GM12878 (cell line): ENCODE measurements at regions not wholly inside any gene's neighbourhood (a gene's known extent, or its start where the extent isn't known, plus 50 kb on each side); places are given as distances from the start of the nearest gene placed in this dataset.

Source experiments
- ATAC-seq: fragments of 200-7000 bp; cut with Tn5 transposase; 3 replicates; pipeline ENCODE4 v1.9.1; 2020; ENCODE audit warnings: mild to moderate bottlenecking, moderate library complexity
- BruUV-seq: library from RNA; stranded (reverse); fragments of 400-500 nt; replicated peaks from 2 replicates; lab custom pipeline; 2021; lab: Mats Ljungman, UMichigan
- CTCF ChIA-PET: fragments of 300-600 bp; sonication (Branson Sonifier 250); formaldehyde crosslinking; extraction: SDS; loops from one replicate; lab custom pipeline; 2021; ENCODE audit warnings: inconsistent platforms; lab: Yijun Ruan, JAX
- POLR2A ChIA-PET: fragments of 350-600 bp; formaldehyde crosslinking; extraction: SDS; loops from one replicate; lab custom pipeline; 2021; ENCODE audit warnings: inconsistent platforms; lab: Charles Lee
- RAD21 ChIA-PET: fragments of 300-600 bp; sonication (Branson Sonifier 250); formaldehyde crosslinking; loops from one replicate; lab custom pipeline; 2023; ENCODE audit warnings: antibody characterized with exemption; ENCODE audit not compliant: unreplicated experiment; lab: Charles Lee
- SMC1A ChIA-PET: fragments of 300-600 bp; sonication (Branson Sonifier 250); formaldehyde crosslinking; loops from one replicate; lab custom pipeline; 2023; ENCODE audit not compliant: unreplicated experiment, uncharacterized antibody; lab: Charles Lee
- DNase-seq: peaks from one replicate; pipeline ENCODE4 v3.0.0-alpha.2; 2011; ENCODE audit warnings: low read depth, low spot score
- FAIRE-seq: peaks from 3 replicates; lab custom pipeline; 2011; peaks lifted over from hg19 to GRCh38; lab: Jason Lieb, UNC
- H2AFZ ChIP-seq: 2 replicates; pipeline ENCODE4 v1.6.0; 2011; ENCODE audit warnings: low read depth, low read length, control low read depth; ENCODE audit not compliant: control insufficient read depth
- H3K27ac ChIP-seq: 2 replicates; pipeline ENCODE4 v1.5.1; 2011; ENCODE audit warnings: control low read depth; ENCODE audit not compliant: control insufficient read depth, insufficient read depth
- H3K27me3 ChIP-seq, 2 experiments: replicated peaks in 1 of 2; 2 replicates each; pipeline versions ENCODE4 v1.6.0 to v1.6.1; 2011; ENCODE audit warnings: low read length in 1 of 2; ENCODE audit not compliant: control insufficient read depth in 2 of 2, insufficient read depth in 2 of 2
- H3K36me3 ChIP-seq, 2 experiments: 2 replicates each; pipeline ENCODE4 v1.5.1; 2011; ENCODE audit warnings: low read length in 1 of 2; ENCODE audit not compliant: control insufficient read depth in 2 of 2, insufficient read depth in 2 of 2
- H3K4me1 ChIP-seq: 2 replicates; pipeline ENCODE4 v1.6.1; 2011; ENCODE audit warnings: mild to moderate bottlenecking, low read length, moderate library complexity, mixed read lengths; ENCODE audit not compliant: control insufficient read depth, insufficient read depth
- H3K4me2 ChIP-seq: 2 replicates; pipeline ENCODE4 v1.6.0; 2011; ENCODE audit warnings: control low read depth; ENCODE audit not compliant: control insufficient read depth, insufficient read depth
- H3K4me3 ChIP-seq: fragments of 200-600 bp; sonication (generic); 2 replicates; pipeline ENCODE4 v1.5.1; 2016
- H3K79me2 ChIP-seq: 2 replicates; pipeline ENCODE4 v1.6.0; 2011; ENCODE audit warnings: low read length; ENCODE audit not compliant: control insufficient read depth, insufficient read depth
- H3K9ac ChIP-seq: 2 replicates; pipeline ENCODE4 v1.8.0; 2011; ENCODE audit warnings: low read length, control low read depth, mixed read lengths; ENCODE audit not compliant: control insufficient read depth, insufficient read depth
- H3K9me3 ChIP-seq: replicated peaks from 3 replicates; pipeline ENCODE4 v1.5.1; 2011; ENCODE audit warnings: mild to moderate bottlenecking, low read length; ENCODE audit not compliant: control insufficient read depth, insufficient read depth
- H4K20me1 ChIP-seq: 2 replicates; pipeline ENCODE4 v1.6.0; 2011; ENCODE audit not compliant: control insufficient read depth, insufficient read depth
- BACH1 ChIP-seq: fragments of 450-650 bp; IDR thresholded peaks from 2 replicates; pipeline ENCODE4 v1.6.1; 2017; ENCODE audit warnings: mild to moderate bottlenecking, borderline replicate concordance
- CBX5 ChIP-seq: sonication (generic); IDR thresholded peaks from 2 replicates; pipeline ENCODE4 v1.6.1; 2016; ENCODE audit warnings: low read depth, moderate library complexity, mild to moderate bottlenecking, inconsistent platforms
- DPF2 ChIP-seq: fragments of 450-650 bp; IDR thresholded peaks from 2 replicates; pipeline ENCODE4 v1.6.1; 2017; ENCODE audit warnings: mild to moderate bottlenecking
- ETV6 ChIP-seq, 2 experiments: fragments of 450-650 bp in 1 of 2; IDR thresholded peaks in 1 of 2; conservative IDR thresholded peaks in 1 of 2; 2 replicates each; pipeline ENCODE4 v1.6.1; 2014; ENCODE audit warnings: antibody characterized with exemption in 1 of 2, borderline replicate concordance in 1 of 2, low read depth in 1 of 2, mild to moderate bottlenecking in 1 of 2, moderate library complexity in 1 of 2
- FOXK2 ChIP-seq: fragments of 450-650 bp; IDR thresholded peaks from 2 replicates; pipeline ENCODE4 v1.6.1; 2017; ENCODE audit warnings: mild to moderate bottlenecking, moderate library complexity
- GABPA ChIP-seq: IDR thresholded peaks from 2 replicates; pipeline ENCODE4 v1.6.1; 2014; ENCODE audit warnings: antibody characterized with exemption, low read depth, mild to moderate bottlenecking, inconsistent platforms
- GATAD2B ChIP-seq: fragments of 450-650 bp; conservative IDR thresholded peaks from 2 replicates; pipeline ENCODE4 v1.6.1; 2017; ENCODE audit warnings: low read depth, mild to moderate bottlenecking, moderate library complexity
- JUNB ChIP-seq: IDR thresholded peaks from 2 replicates; pipeline ENCODE4 v1.6.1; 2016; ENCODE audit warnings: antibody characterized with exemption, mild to moderate bottlenecking
- MEF2B ChIP-seq: fragments of 450-650 bp; IDR thresholded peaks from 2 replicates; pipeline ENCODE4 v1.6.1; 2018; ENCODE audit warnings: mild to moderate bottlenecking, moderate library complexity; ENCODE audit not compliant: partially characterized antibody, poor library complexity, severe bottlenecking
- PML ChIP-seq: IDR thresholded peaks from 2 replicates; pipeline ENCODE4 v1.6.1; 2012; ENCODE audit warnings: low read length, inconsistent platforms
- RELA ChIP-seq: fragments of 450-650 bp; IDR thresholded peaks from 2 replicates; pipeline ENCODE4 v1.8.0; 2014; ENCODE audit warnings: borderline replicate concordance; ENCODE audit not compliant: partially characterized antibody
- WGBS: methylation state at CpG from one replicate; pipeline ENCODE4 v1.1.6; 2016; ENCODE audit warnings: low lambda C conversion rate; ENCODE audit not compliant: insufficient replicate concordance, insufficient coverage; ENCODE audit errors: missing lambda C conversion rate; 5-methylcytosine and 5-hydroxymethylcytosine counted together
- in situ Hi-C: fragments of 300-500 bp; cut with MboI; formaldehyde crosslinking; loops from 9 replicates; pipeline ENCODE4 v1.14.3; 2018; ENCODE audit warnings: mixed read lengths
- intact Hi-C: fragments of 100-400 bp; cut with micrococcal nuclease; formaldehyde crosslinking; loops from one replicate; pipeline ENCODE4 v1.14.2; 2022; ENCODE audit not compliant: unreplicated experiment
- TF ChIP-seq, protein P1 (sequence below): IDR thresholded peaks from 2 replicates; pipeline ENCODE4 v1.6.1; 2012; ENCODE audit warnings: improper control_type of control experiment, low read depth, low read length; ENCODE audit not compliant: insufficient replicate concordance
- TF ChIP-seq, protein P2 (sequence below): IDR thresholded peaks from 2 replicates; pipeline ENCODE4 v1.6.1; 2011; ENCODE audit warnings: borderline replicate concordance, low read depth, mild to moderate bottlenecking, moderate library complexity, mixed read lengths, low read length; ENCODE audit not compliant: insufficient read depth; ENCODE audit errors: extremely low read length

DNA sequence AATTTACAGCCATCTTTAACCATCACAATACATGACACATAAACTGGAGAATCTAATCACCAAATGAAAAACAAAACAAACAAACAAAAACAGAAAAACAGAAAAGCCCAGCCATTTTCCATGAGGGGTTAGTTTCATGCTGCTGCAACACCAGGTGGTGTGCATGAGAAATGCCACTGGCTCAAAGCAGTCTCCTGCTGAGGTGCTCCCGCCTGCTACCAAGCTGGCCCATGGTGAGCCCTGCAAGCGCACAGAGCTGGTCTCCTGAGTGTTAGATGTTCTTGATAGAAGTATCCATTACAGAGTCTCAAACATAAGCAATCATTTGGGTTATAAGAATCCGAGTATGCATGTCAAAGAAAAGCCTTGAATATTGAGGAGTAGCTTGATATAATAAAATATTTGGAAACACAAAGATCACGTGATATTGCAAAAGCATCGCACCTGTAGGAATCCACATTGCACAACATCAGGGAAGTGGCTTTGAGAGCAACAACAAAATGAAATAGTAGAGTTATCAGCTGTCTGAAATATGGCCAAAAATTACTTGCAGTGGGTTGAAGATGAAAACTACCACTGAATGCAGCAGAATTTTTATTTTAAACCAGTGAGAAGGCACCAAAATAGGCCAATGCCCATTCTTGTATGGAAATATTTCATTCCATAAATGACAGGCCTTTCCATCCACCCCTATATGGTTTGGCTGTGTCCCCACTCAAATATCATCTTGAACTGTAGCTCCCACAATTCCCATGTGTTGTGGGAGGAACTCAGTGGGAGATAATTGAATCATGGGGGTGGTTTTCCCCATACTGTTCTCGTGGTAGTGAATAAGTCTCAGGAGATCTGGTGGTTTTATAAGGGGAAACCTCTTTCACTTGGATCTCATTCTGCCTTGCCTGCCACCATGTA, 194.8 kb downstream of the SYK start:
- FAIRE-seq: no peak

More for the DNA sequence above, 194.8 kb downstream of the SYK start:
- 42% methylated on average over 6 of the region's 6 CpGs for WGBS
- ChIA-PET SMC1A (no interaction called here), RAD21 (no interaction called here)
- no peaks in the 10 kb centered on the region for H3K79me2 ChIP-seq
- H4K20me1 ChIP-seq: no peaks in the 10 kb centered on the region
- H3K27me3 ChIP-seq: no peaks in the 10 kb centered on the region
- no peaks in the 10 kb centered on the region; the same call in 2 of the 3 replicates for H3K9me3 ChIP-seq
- H3K27ac ChIP-seq: no peak overlapping the region
- no peak overlapping the region for H3K4me2 ChIP-seq
- no peak for ATAC-seq
- TF ChIP-seq CBX5 (no peak), GATAD2B (no peak), RELA (no peak), BACH1 (no peak), FOXK2 (no peak), DPF2 (no peak), JUNB (no peak), GABPA (no peak), ETV6 (conservative IDR thresholded peaks at IDR 0.05 in 1 of 2, IDR thresholded peaks at IDR 0.05 in 1 of 2; ENCODE audit: borderline replicate concordance in 1 of 2, low read depth in 1 of 2) (no peak), PML (no peak), MEF2B (no peak)
- TF ChIP-seq, protein P1, sequence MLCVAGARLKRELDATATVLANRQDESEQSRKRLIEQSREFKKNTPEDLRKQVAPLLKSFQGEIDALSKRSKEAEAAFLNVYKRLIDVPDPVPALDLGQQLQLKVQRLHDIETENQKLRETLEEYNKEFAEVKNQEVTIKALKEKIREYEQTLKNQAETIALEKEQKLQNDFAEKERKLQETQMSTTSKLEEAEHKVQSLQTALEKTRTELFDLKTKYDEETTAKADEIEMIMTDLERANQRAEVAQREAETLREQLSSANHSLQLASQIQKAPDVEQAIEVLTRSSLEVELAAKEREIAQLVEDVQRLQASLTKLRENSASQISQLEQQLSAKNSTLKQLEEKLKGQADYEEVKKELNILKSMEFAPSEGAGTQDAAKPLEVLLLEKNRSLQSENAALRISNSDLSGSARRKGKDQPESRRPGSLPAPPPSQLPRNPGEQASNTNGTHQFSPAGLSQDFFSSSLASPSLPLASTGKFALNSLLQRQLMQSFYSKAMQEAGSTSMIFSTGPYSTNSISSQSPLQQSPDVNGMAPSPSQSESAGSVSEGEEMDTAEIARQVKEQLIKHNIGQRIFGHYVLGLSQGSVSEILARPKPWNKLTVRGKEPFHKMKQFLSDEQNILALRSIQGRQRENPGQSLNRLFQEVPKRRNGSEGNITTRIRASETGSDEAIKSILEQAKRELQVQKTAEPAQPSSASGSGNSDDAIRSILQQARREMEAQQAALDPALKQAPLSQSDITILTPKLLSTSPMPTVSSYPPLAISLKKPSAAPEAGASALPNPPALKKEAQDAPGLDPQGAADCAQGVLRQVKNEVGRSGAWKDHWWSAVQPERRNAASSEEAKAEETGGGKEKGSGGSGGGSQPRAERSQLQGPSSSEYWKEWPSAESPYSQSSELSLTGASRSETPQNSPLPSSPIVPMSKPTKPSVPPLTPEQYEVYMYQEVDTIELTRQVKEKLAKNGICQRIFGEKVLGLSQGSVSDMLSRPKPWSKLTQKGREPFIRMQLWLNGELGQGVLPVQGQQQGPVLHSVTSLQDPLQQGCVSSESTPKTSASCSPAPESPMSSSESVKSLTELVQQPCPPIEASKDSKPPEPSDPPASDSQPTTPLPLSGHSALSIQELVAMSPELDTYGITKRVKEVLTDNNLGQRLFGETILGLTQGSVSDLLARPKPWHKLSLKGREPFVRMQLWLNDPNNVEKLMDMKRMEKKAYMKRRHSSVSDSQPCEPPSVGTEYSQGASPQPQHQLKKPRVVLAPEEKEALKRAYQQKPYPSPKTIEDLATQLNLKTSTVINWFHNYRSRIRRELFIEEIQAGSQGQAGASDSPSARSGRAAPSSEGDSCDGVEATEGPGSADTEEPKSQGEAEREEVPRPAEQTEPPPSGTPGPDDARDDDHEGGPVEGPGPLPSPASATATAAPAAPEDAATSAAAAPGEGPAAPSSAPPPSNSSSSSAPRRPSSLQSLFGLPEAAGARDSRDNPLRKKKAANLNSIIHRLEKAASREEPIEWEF: no peak
- TF ChIP-seq, protein P2, sequence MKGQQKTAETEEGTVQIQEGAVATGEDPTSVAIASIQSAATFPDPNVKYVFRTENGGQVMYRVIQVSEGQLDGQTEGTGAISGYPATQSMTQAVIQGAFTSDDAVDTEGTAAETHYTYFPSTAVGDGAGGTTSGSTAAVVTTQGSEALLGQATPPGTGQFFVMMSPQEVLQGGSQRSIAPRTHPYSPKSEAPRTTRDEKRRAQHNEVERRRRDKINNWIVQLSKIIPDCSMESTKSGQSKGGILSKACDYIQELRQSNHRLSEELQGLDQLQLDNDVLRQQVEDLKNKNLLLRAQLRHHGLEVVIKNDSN: no peak
- TF ChIP-seq, all 136 proteins: peak for 0
- BruUV-seq: no TSS peak
- ChIA-PET CTCF (no interaction called here), POLR2A (no interaction called here)
- H2AFZ ChIP-seq: no peak overlapping the region
- in situ Hi-C loops: no loop called here
- H3K4me3 ChIP-seq: no peak overlapping the region
- no peaks in the 10 kb centered on the region for H3K36me3 ChIP-seq
- H3K4me1 ChIP-seq: no peaks in the 10 kb centered on the region
- H3K9ac ChIP-seq: no peak overlapping the region
- intact Hi-C loops: no loop called here
- DNase-seq: no peak
